CD8-positive, alpha-beta memory T cell (primary cell): ENCODE measurements at regions not wholly inside any gene's neighbourhood (a gene's known extent, or its start where the extent isn't known, plus 50 kb on each side); places are given as distances from the start of the nearest gene placed in this dataset.

Experiments
- CTCF ChIA-PET: fragments of 350-600 bp; sonication (Branson Sonifier 250); formaldehyde crosslinking; loops from one replicate; lab custom pipeline; 2021; ENCODE audit warnings: antibody characterized with exemption; lab: Charles Lee
- POLR2A ChIA-PET: fragments of 350-600 bp; sonication (Branson Sonifier 250); formaldehyde crosslinking; loops from one replicate; lab custom pipeline; 2021; ENCODE audit warnings: antibody characterized with exemption; lab: Charles Lee
- DNase-seq, 5 donors: peaks; one replicate each; pipeline versions ENCODE4 v3.0.0 to v3.0.0-alpha.2; 2020 to 2022; ENCODE audit warnings: mixed read lengths in 1 of 5
- H3K27ac ChIP-seq: one replicate; pipeline ENCODE4 v1.7.0; 2013; ENCODE audit warnings: low read depth, mild to moderate bottlenecking, low read length, moderate library complexity
- H3K27me3 ChIP-seq: 2 replicates; pipeline ENCODE4 v1.7.0; 2013; ENCODE audit warnings: low read length, mild to moderate bottlenecking; ENCODE audit not compliant: insufficient read depth, poor library complexity, severe bottlenecking
- H3K36me3 ChIP-seq: 2 replicates; pipeline ENCODE4 v1.7.0; 2013; ENCODE audit warnings: mild to moderate bottlenecking, low read length, moderate library complexity; ENCODE audit not compliant: insufficient read depth
- H3K4me1 ChIP-seq: 2 replicates; pipeline ENCODE4 v1.7.0; 2013; ENCODE audit warnings: mild to moderate bottlenecking, low read length, moderate library complexity; ENCODE audit not compliant: insufficient read depth
- H3K4me3 ChIP-seq: 2 replicates; pipeline ENCODE4 v1.7.0; 2013; ENCODE audit warnings: mild to moderate bottlenecking, low read length
- H3K9me3 ChIP-seq: 2 replicates; pipeline ENCODE4 v1.7.0; 2013; ENCODE audit warnings: mild to moderate bottlenecking, low read length
- H3K27ac Mint-ChIP-seq, 8 donors: one replicate each; pipeline ENCODE4 v1.8.0; 2020 to 2021; ENCODE audit warnings: mixed read lengths in 8 of 8, mild to moderate bottlenecking in 6 of 8, inconsistent platforms in 3 of 8, moderate library complexity in 3 of 8
- H3K27me3 Mint-ChIP-seq, 2 donors: one replicate each; pipeline ENCODE4 v1.8.0; 2020 to 2021; ENCODE audit warnings: mixed read lengths in 2 of 2, mild to moderate bottlenecking in 1 of 2, moderate library complexity in 1 of 2
- H3K36me3 Mint-ChIP-seq, 3 donors: one replicate each; pipeline ENCODE4 v1.8.0; 2020 to 2021; ENCODE audit warnings: mixed read lengths in 3 of 3, inconsistent platforms in 1 of 3, mild to moderate bottlenecking in 1 of 3
- H3K4me1 Mint-ChIP-seq, 3 donors: one replicate each; pipeline ENCODE4 v1.8.0; 2020 to 2021; ENCODE audit warnings: mixed read lengths in 3 of 3, inconsistent platforms in 1 of 3, mild to moderate bottlenecking in 1 of 3
- H3K4me3 Mint-ChIP-seq, 7 donors: one replicate each; pipeline ENCODE4 v1.8.0; 2020 to 2021; ENCODE audit warnings: mixed read lengths in 7 of 7, mild to moderate bottlenecking in 6 of 7, moderate library complexity in 4 of 7, inconsistent platforms in 2 of 7
- H3K9me3 Mint-ChIP-seq, 5 donors: one replicate each; pipeline ENCODE4 v1.8.0; 2020 to 2022; ENCODE audit warnings: mixed read lengths in 5 of 5, mild to moderate bottlenecking in 3 of 5, moderate library complexity in 2 of 5, inconsistent platforms in 1 of 5

- Mint-ChIP-seq H3K27me3 (no peaks in the 10 kb centered on the region), H3K9me3 (peaks cover 0 to 5% (median 0%) of the 10 kb centered on the region in 5 donors), H3K4me3 (no peak overlapping the region), H3K36me3 (no peaks in the 10 kb centered on the region), H3K4me1 (no peaks in the 10 kb centered on the region), H3K27ac (no peak overlapping the region)
- Histone ChIP-seq H3K9me3 (no peaks in the 10 kb centered on the region), H3K36me3 (no peaks in the 10 kb centered on the region), H3K27ac (no peak overlapping the region), H3K27me3 (no peaks in the 10 kb centered on the region), H3K4me3 (no peak overlapping the region), H3K4me1 (no peaks in the 10 kb centered on the region)
- POLR2A ChIA-PET: no interaction called here
- DNase-seq: no peak
- CTCF ChIA-PET: no interaction called here
These were observed 113.0 kb upstream of the SLC10A2 start for GRCh38 chr13:103178986-103179943.

GRCh38 chr13:103174966-103175365, 108.7 kb upstream of the SLC10A2 start:
- POLR2A ChIA-PET: no interaction called here
- DNase-seq: no peak
- CTCF ChIA-PET: no interaction called here
- Mint-ChIP-seq H3K4me3 (no peak overlapping the region), H3K4me1 (no peaks in the 10 kb centered on the region), H3K27ac (no peak overlapping the region), H3K36me3 (no peaks in the 10 kb centered on the region), H3K27me3 (peaks cover 0 to 3% of the 10 kb centered on the region in 2 donors), H3K9me3 (peaks cover 0 to 5% (median 2%) of the 10 kb centered on the region in 5 donors)
- Histone ChIP-seq H3K4me1 (no peaks in the 10 kb centered on the region), H3K36me3 (no peaks in the 10 kb centered on the region), H3K27me3 (no peaks in the 10 kb centered on the region), H3K27ac (no peak overlapping the region), H3K9me3 (no peaks in the 10 kb centered on the region), H3K4me3 (no peak overlapping the region)

- ChIA-PET POLR2A (no interaction called here), CTCF (no interaction called here)
- no peak for DNase-seq
- no peaks in the 10 kb centered on the region for H3K4me1 Mint-ChIP-seq
- H3K4me1 ChIP-seq: no peaks in the 10 kb centered on the region
- no peaks in the 10 kb centered on the region for H3K36me3 ChIP-seq
- H3K27me3 ChIP-seq: no peaks in the 10 kb centered on the region
- H3K4me3 ChIP-seq: no peak overlapping the region
- H3K36me3 Mint-ChIP-seq: no peaks in the 10 kb centered on the region
- H3K9me3 Mint-ChIP-seq: peaks cover 2 to 8% (median 4%) of the 10 kb centered on the region in 5 donors
- H3K9me3 ChIP-seq: no peaks in the 10 kb centered on the region
- H3K27ac ChIP-seq: no peak overlapping the region
- H3K4me3 Mint-ChIP-seq: no peak overlapping the region
- no peak overlapping the region for H3K27ac Mint-ChIP-seq
- peaks cover 0 to 3% of the 10 kb centered on the region in 2 donors for H3K27me3 Mint-ChIP-seq
These were observed 102.8 kb upstream of the SLC10A2 start for GRCh38 chr13:103168901-103169508.

- Histone ChIP-seq H3K9me3 (no peaks in the 10 kb centered on the region), H3K4me1 (no peaks in the 10 kb centered on the region), H3K36me3 (no peaks in the 10 kb centered on the region), H3K27me3 (no peaks in the 10 kb centered on the region), H3K4me3 (no peak overlapping the region), H3K27ac (no peak overlapping the region)
- H3K27ac Mint-ChIP-seq: no peak overlapping the region
- no peaks in the 10 kb centered on the region for H3K36me3 Mint-ChIP-seq
- CTCF ChIA-PET: no interaction called here
- no peak overlapping the region for H3K4me3 Mint-ChIP-seq
- H3K27me3 Mint-ChIP-seq: no peaks in the 10 kb centered on the region
- no peak for DNase-seq
- H3K9me3 Mint-ChIP-seq: peaks cover 2 to 8% (median 4%) of the 10 kb centered on the region in 5 donors
- H3K4me1 Mint-ChIP-seq: no peaks in the 10 kb centered on the region
- POLR2A ChIA-PET: no interaction called here
These were observed 98.0 kb upstream of the SLC10A2 start for GRCh38 chr13:103164251-103164650.

GRCh38 chr13:103161476-103161875, 95.3 kb upstream of the SLC10A2 start:
- Mint-ChIP-seq H3K27me3 (no peaks in the 10 kb centered on the region), H3K27ac (no peak overlapping the region), H3K36me3 (no peaks in the 10 kb centered on the region), H3K9me3 (peaks cover 0 to 3% (median 2%) of the 10 kb centered on the region in 5 donors), H3K4me3 (no peak overlapping the region), H3K4me1 (no peaks in the 10 kb centered on the region)
- no peaks in the 10 kb centered on the region for H3K27me3 ChIP-seq
- ChIA-PET CTCF (no interaction called here), POLR2A (no interaction called here)
- H3K27ac ChIP-seq: no peak overlapping the region
- no peak overlapping the region for H3K4me3 ChIP-seq
- H3K36me3 ChIP-seq: no peaks in the 10 kb centered on the region
- H3K9me3 ChIP-seq: no peaks in the 10 kb centered on the region
- no peak for DNase-seq
- no peaks in the 10 kb centered on the region for H3K4me1 ChIP-seq

GRCh38 chr13:103157434-103158145, 91.4 kb upstream of the SLC10A2 start:
- Mint-ChIP-seq H3K27me3 (peaks cover 0 to 2% of the 10 kb centered on the region in 2 donors), H3K27ac (no peak overlapping the region), H3K9me3 (no peaks in the 10 kb centered on the region), H3K4me1 (no peaks in the 10 kb centered on the region), H3K36me3 (no peaks in the 10 kb centered on the region), H3K4me3 (no peak overlapping the region)
- no peak for DNase-seq
- no peak overlapping the region for H3K27ac ChIP-seq
- ChIA-PET CTCF (no interaction called here), POLR2A (no interaction called here)
- no peaks in the 10 kb centered on the region for H3K27me3 ChIP-seq
- no peaks in the 10 kb centered on the region for H3K36me3 ChIP-seq
- no peaks in the 10 kb centered on the region for H3K4me1 ChIP-seq
- H3K9me3 ChIP-seq: no peaks in the 10 kb centered on the region
- no peak overlapping the region for H3K4me3 ChIP-seq

GRCh38 chr13:103157016-103157415, 90.8 kb upstream of the SLC10A2 start:
- ChIA-PET POLR2A (no interaction called here), CTCF (no interaction called here)
- Mint-ChIP-seq H3K4me3 (no peak overlapping the region), H3K4me1 (no peaks in the 10 kb centered on the region), H3K9me3 (no peaks in the 10 kb centered on the region), H3K27me3 (peaks cover 0 to 2% of the 10 kb centered on the region in 2 donors), H3K36me3 (no peaks in the 10 kb centered on the region), H3K27ac (no peak overlapping the region)
- Histone ChIP-seq H3K9me3 (no peaks in the 10 kb centered on the region), H3K27ac (no peak overlapping the region), H3K4me3 (no peak overlapping the region), H3K27me3 (no peaks in the 10 kb centered on the region), H3K36me3 (no peaks in the 10 kb centered on the region), H3K4me1 (no peaks in the 10 kb centered on the region)
- no peak for DNase-seq
